Karpas-422 (cell line): ENCODE measurements at regions not wholly inside any gene's neighbourhood (a gene's known extent, or its start where the extent isn't known, plus 50 kb on each side); places are given as distances from the start of the nearest gene placed in this dataset.

Experiments used
- DNase-seq: peaks from one replicate; pipeline ENCODE4 v3.0.0-alpha.2; 2015
- H2AFZ ChIP-seq: fragments of 200-600 bp; sonication (generic); 2 replicates; pipeline ENCODE4 v1.6.1; 2014; ENCODE audit warnings: antibody characterized with exemption, low read length, mixed read lengths
- H3K27ac ChIP-seq: fragments of 200-600 bp; sonication (generic); 2 replicates; pipeline ENCODE4 v1.5.1; 2014; ENCODE audit warnings: mild to moderate bottlenecking, low read length, moderate library complexity
- H3K27me3 ChIP-seq: fragments of 200-600 bp; sonication (generic); 2 replicates; pipeline ENCODE4 v1.6.1; 2014; ENCODE audit warnings: low read length, mixed read lengths
- H3K36me3 ChIP-seq: fragments of 200-600 bp; sonication (generic); 2 replicates; pipeline ENCODE4 v1.6.1; 2014; ENCODE audit warnings: low read length, mixed read lengths; ENCODE audit not compliant: insufficient read depth
- H3K4me1 ChIP-seq: fragments of 200-600 bp; sonication (generic); 2 replicates; pipeline ENCODE4 v1.6.1; 2014; ENCODE audit warnings: mild to moderate bottlenecking, low read length, mixed read lengths
- H3K4me2 ChIP-seq: fragments of 200-600 bp; sonication (generic); 2 replicates; pipeline ENCODE4 v1.6.1; 2014; ENCODE audit warnings: low read length, low read depth, mild to moderate bottlenecking; ENCODE audit not compliant: poor library complexity, severe bottlenecking
- H3K4me3 ChIP-seq: fragments of 200-600 bp; sonication (generic); 2 replicates; pipeline ENCODE4 v1.5.1; 2014; ENCODE audit warnings: mild to moderate bottlenecking, antibody characterized with exemption, low read length, mixed read lengths
- H3K79me2 ChIP-seq: fragments of 200-600 bp; sonication (generic); 2 replicates; pipeline ENCODE4 v1.6.1; 2014; ENCODE audit warnings: mild to moderate bottlenecking, low read length, mixed read lengths
- H3K9ac ChIP-seq: fragments of 200-600 bp; sonication (generic); 2 replicates; pipeline ENCODE4 v1.6.0; 2014; ENCODE audit warnings: low read length
- H3K9me2 ChIP-seq: fragments of 200-600 bp; sonication (generic), shearing (Covaris generic); replicated peaks from 2 replicates; pipeline ENCODE4 v1.6.0; 2014; ENCODE audit warnings: mild to moderate bottlenecking, low read length, moderate library complexity; ENCODE audit not compliant: insufficient read depth
- H3K9me3 ChIP-seq: fragments of 300-700, 200-600 bp; sonication (generic); 2 replicates; pipeline ENCODE4 v1.6.1; 2014; ENCODE audit warnings: low read length, mixed read lengths
- H4K20me1 ChIP-seq: fragments of 200-600 bp; sonication (generic); 2 replicates; pipeline ENCODE4 v1.6.1; 2014; ENCODE audit warnings: mild to moderate bottlenecking, antibody characterized with exemption, low read length, low read depth; ENCODE audit not compliant: insufficient read depth

GRCh38 chr7:131107337-131108211, 220.1 kb upstream of the MKLN1 start:
- no peaks in the 10 kb centered on the region for H3K9me3 ChIP-seq
- no peak overlapping the region; the same call in 1 of the 2 replicates for H2AFZ ChIP-seq
- peak overlapping the region; percentile 90 for H3K9ac ChIP-seq
- peak overlapping the region; percentile 91 for H3K4me2 ChIP-seq
- H3K36me3 ChIP-seq: peaks cover 10% of the 10 kb centered on the region; the same call in 1 of the 2 replicates
- peak overlapping the region; percentile 93 for H3K27ac ChIP-seq
- H4K20me1 ChIP-seq: no peaks in the 10 kb centered on the region
- peaks cover 61% of the 10 kb centered on the region for H3K4me1 ChIP-seq
- DNase-seq: peak; percentile 89
- peaks cover 72% of the 10 kb centered on the region for H3K79me2 ChIP-seq
- no peaks in the 10 kb centered on the region for H3K27me3 ChIP-seq
- no peaks in the 10 kb centered on the region for H3K9me2 ChIP-seq
- H3K4me3 ChIP-seq: peak overlapping the region; percentile 77

GRCh38 chr7:131108212-131108940, 219.3 kb upstream of the MKLN1 start:
- Histone ChIP-seq H3K36me3 (peaks cover 7% of the 10 kb centered on the region; the same call in 1 of the 2 replicates), H4K20me1 (no peaks in the 10 kb centered on the region), H3K4me3 (peak overlapping the region; percentile 77), H3K9me3 (no peaks in the 10 kb centered on the region), H3K79me2 (peaks cover 68% of the 10 kb centered on the region), H3K9me2 (no peaks in the 10 kb centered on the region), H3K27me3 (no peaks in the 10 kb centered on the region), H2AFZ (no peak overlapping the region), H3K4me1 (peaks cover 56% of the 10 kb centered on the region), H3K9ac (peak overlapping the region; percentile 90), H3K27ac (peak overlapping the region; percentile 93), H3K4me2 (peak overlapping the region; percentile 91)
- DNase-seq: peak; percentile 73

GRCh38 chr7:131109011-131109758, 218.5 kb upstream of the MKLN1 start:
- DNase-seq: peak; percentile 63
- Histone ChIP-seq H3K36me3 (no peaks in the 10 kb centered on the region), H3K4me2 (peak overlapping the region; percentile 91), H3K27me3 (no peaks in the 10 kb centered on the region), H3K27ac (peak overlapping the region; percentile 93), H3K4me1 (peaks cover 47% of the 10 kb centered on the region), H3K4me3 (peak overlapping the region; percentile 77), H2AFZ (peak overlapping the region; percentile 40; the same call in 1 of the 2 replicates), H3K9ac (peak overlapping the region; percentile 90), H3K9me3 (no peaks in the 10 kb centered on the region), H3K79me2 (peaks cover 60% of the 10 kb centered on the region), H3K9me2 (no peaks in the 10 kb centered on the region), H4K20me1 (no peaks in the 10 kb centered on the region)

- Histone ChIP-seq H3K4me1 (peaks cover 41% of the 10 kb centered on the region), H2AFZ (peak overlapping the region; percentile 40; the same call in 1 of the 2 replicates), H3K79me2 (peaks cover 53% of the 10 kb centered on the region), H3K9me2 (no peaks in the 10 kb centered on the region), H3K9me3 (no peaks in the 10 kb centered on the region), H3K4me3 (peak overlapping the region; percentile 77), H3K27ac (peak overlapping the region; percentile 93), H3K4me2 (peak overlapping the region; percentile 91), H3K9ac (peak overlapping the region; percentile 90), H3K36me3 (no peaks in the 10 kb centered on the region), H4K20me1 (no peaks in the 10 kb centered on the region), H3K27me3 (no peaks in the 10 kb centered on the region)
- peak; percentile 94 for DNase-seq
Observed at GRCh38 chr7:131109759-131110296, 217.8 kb upstream of the MKLN1 start.

- no peaks in the 10 kb centered on the region for H4K20me1 ChIP-seq
- peak overlapping the region; percentile 90 for H3K9ac ChIP-seq
- no peaks in the 10 kb centered on the region for H3K9me3 ChIP-seq
- peak; percentile 62 for DNase-seq
- H3K4me3 ChIP-seq: peak overlapping the region; percentile 77
- H3K27me3 ChIP-seq: no peaks in the 10 kb centered on the region
- H3K9me2 ChIP-seq: no peaks in the 10 kb centered on the region
- peak overlapping the region; percentile 1; the same call in 1 of the 2 replicates for H2AFZ ChIP-seq
- peaks cover 34% of the 10 kb centered on the region for H3K4me1 ChIP-seq
- H3K79me2 ChIP-seq: peaks cover 47% of the 10 kb centered on the region
- H3K27ac ChIP-seq: peak overlapping the region; percentile 93
- H3K36me3 ChIP-seq: no peaks in the 10 kb centered on the region
- H3K4me2 ChIP-seq: peak overlapping the region; percentile 91
Observed at GRCh38 chr7:131110297-131111080, 217.2 kb upstream of the MKLN1 start.

GRCh38 chr7:131111081-131111576, 216.5 kb upstream of the MKLN1 start:
- DNase-seq: peak; percentile 82
- Histone ChIP-seq H4K20me1 (no peaks in the 10 kb centered on the region), H3K27me3 (no peaks in the 10 kb centered on the region), H2AFZ (peak overlapping the region; percentile 1; the same call in 1 of the 2 replicates), H3K9me3 (no peaks in the 10 kb centered on the region), H3K9ac (peak overlapping the region; percentile 90), H3K4me3 (peak overlapping the region; percentile 77), H3K36me3 (no peaks in the 10 kb centered on the region), H3K4me2 (peak overlapping the region; percentile 91), H3K79me2 (peaks cover 45% of the 10 kb centered on the region), H3K27ac (peak overlapping the region; percentile 93), H3K9me2 (no peaks in the 10 kb centered on the region), H3K4me1 (peaks cover 34% of the 10 kb centered on the region)

- H2AFZ ChIP-seq: no peak overlapping the region
- no peaks in the 10 kb centered on the region for H3K9me2 ChIP-seq
- peak overlapping the region; percentile 77 for H3K4me3 ChIP-seq
- peak overlapping the region; percentile 90; the same call in 1 of the 2 replicates for H3K9ac ChIP-seq
- H3K9me3 ChIP-seq: no peaks in the 10 kb centered on the region
- H3K4me2 ChIP-seq: peak overlapping the region; percentile 91
- H3K27ac ChIP-seq: peak overlapping the region; percentile 93
- DNase-seq: no peak
- no peaks in the 10 kb centered on the region for H4K20me1 ChIP-seq
- no peaks in the 10 kb centered on the region for H3K36me3 ChIP-seq
- H3K79me2 ChIP-seq: peaks cover 39% of the 10 kb centered on the region
- H3K27me3 ChIP-seq: no peaks in the 10 kb centered on the region
- peaks cover 34% of the 10 kb centered on the region for H3K4me1 ChIP-seq
Observed at GRCh38 chr7:131111792-131112191, 215.9 kb upstream of the MKLN1 start.
